Cardiac muscle cell (in vitro differentiated cells and primary cell): ENCODE measurements at regions not wholly inside any gene's neighbourhood (a gene's known extent, or its start where the extent isn't known, plus 50 kb on each side); places are given as distances from the start of the nearest gene placed in this dataset.

Experiments used
- DNase-seq, 2 donors: peaks; one replicate each; pipeline versions ENCODE4 v3.0.0 to v3.0.0-alpha.2; 2010 to 2017; ENCODE audit warnings: low read depth in 1 of 2, low spot score in 1 of 2
- H3K27ac ChIP-seq: fragments of 200-600 bp; sonication (generic); 2 replicates; pipeline ENCODE4 v1.5.1; 2016
- H3K27me3 ChIP-seq: fragments of 200-600 bp; sonication (generic); 2 replicates; pipeline ENCODE4 v1.6.0; 2016; ENCODE audit warnings: control low read depth
- H3K36me3 ChIP-seq: fragments of 200-600 bp; sonication (generic); 2 replicates; pipeline ENCODE4 v1.5.1; 2016; ENCODE audit warnings: control low read depth
- H3K4me1 ChIP-seq: fragments of 200-600 bp; sonication (generic); 2 replicates; pipeline ENCODE4 v1.8.1; 2017; ENCODE audit warnings: low read depth, mild to moderate bottlenecking, mixed run types
- H3K4me3 ChIP-seq: fragments of 200-600 bp; sonication (generic); 2 replicates; pipeline ENCODE4 v1.5.1; 2016; ENCODE audit warnings: mild to moderate bottlenecking
- H3K9me3 ChIP-seq: fragments of 200-600 bp; sonication (generic); 2 replicates; pipeline ENCODE4 v1.5.1; 2017; ENCODE audit warnings: low read depth, mild to moderate bottlenecking, control low read depth
- TF ChIP-seq, protein P1 (sequence below): IDR thresholded peaks from 2 replicates; pipeline ENCODE4 v1.5.1; 2012; ENCODE audit warnings: low read depth, mild to moderate bottlenecking, low read length

DNA sequence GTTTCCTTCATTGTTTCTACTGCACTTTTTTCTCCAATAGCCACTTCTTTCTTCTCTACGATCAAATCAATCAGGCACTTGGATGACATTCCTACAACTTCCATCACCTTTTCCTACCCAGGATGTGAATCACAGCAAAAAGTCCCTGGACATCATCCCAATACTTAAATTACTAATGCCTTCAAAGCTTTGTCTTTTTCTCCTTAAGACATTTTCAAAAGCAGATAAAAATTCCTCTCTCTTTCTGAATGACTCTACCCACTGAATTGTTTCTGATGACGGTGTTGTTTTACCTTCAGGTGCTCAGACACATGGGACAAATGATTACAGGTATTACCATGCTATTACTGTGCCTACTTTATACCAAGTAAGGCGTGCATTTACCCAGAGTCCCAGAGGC lies 500.9 kb downstream of the FBXO15 start:
- H3K36me3 ChIP-seq, result no peaks in the 10 kb centered on the region
- TF ChIP-seq, protein P1, sequence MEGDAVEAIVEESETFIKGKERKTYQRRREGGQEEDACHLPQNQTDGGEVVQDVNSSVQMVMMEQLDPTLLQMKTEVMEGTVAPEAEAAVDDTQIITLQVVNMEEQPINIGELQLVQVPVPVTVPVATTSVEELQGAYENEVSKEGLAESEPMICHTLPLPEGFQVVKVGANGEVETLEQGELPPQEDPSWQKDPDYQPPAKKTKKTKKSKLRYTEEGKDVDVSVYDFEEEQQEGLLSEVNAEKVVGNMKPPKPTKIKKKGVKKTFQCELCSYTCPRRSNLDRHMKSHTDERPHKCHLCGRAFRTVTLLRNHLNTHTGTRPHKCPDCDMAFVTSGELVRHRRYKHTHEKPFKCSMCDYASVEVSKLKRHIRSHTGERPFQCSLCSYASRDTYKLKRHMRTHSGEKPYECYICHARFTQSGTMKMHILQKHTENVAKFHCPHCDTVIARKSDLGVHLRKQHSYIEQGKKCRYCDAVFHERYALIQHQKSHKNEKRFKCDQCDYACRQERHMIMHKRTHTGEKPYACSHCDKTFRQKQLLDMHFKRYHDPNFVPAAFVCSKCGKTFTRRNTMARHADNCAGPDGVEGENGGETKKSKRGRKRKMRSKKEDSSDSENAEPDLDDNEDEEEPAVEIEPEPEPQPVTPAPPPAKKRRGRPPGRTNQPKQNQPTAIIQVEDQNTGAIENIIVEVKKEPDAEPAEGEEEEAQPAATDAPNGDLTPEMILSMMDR, result no peak
- no peak overlapping the region for H3K4me3 ChIP-seq
- H3K27me3 ChIP-seq, result no peaks in the 10 kb centered on the region
- no peak overlapping the region for H3K27ac ChIP-seq
- peaks cover 8% of the 10 kb centered on the region for H3K4me1 ChIP-seq
- no peaks in the 10 kb centered on the region for H3K9me3 ChIP-seq
- DNase-seq, result peak in 1 of 2 donors; percentile 26

DNA sequence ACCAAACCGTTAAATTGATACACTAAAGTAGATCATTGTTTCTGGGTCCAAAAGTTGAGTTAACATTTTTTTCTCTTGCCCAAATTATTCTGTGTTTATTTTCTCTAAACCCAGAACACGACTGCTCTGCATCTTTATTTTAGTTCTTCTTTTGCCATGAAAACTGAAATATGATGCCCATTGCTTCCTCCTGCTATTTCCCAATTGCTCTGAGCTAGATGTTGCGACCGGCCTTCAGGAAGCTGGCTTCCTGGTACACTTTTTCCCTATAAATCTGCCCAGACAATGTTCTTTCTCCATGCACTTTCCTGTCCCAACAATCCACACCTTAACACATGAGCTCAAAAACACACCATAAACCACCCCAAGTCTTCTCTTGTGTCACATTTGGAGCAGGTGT lies 501.4 kb downstream of the FBXO15 start:
- peak in 1 of 2 donors; percentile 14 for DNase-seq
- Histone ChIP-seq H3K9me3 (no peaks in the 10 kb centered on the region), H3K4me3 (no peak overlapping the region), H3K27me3 (no peaks in the 10 kb centered on the region), H3K36me3 (no peaks in the 10 kb centered on the region), H3K4me1 (peaks cover 8% of the 10 kb centered on the region), H3K27ac (no peak overlapping the region)
- TF ChIP-seq, protein P1, result no peak

DNA sequence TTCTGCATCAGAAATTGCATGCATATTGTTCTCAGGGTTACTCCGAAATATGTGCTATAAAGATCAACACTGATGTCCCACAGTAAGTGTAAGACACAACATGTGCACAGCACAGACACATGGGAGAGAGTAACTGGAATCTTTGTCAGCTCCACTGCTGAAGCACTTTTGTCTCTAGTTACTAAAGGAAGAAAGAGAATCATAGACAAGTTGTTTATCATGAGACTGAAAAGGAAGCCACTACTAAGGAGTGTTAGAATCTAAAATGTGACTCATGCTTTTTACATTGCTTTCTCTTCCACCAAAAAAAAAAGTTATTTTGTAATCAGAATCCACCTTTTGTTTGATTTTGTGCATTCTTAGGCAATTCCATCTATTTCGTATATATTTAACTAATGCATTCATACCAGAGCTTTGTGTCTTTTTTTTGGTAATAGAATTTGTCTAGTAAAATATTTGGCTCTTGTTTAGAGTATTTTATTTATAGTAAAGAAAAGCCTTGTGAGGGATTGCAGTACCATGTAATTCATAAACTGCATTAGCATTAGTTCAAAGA lies 502.4 kb downstream of the FBXO15 start:
- DNase-seq, result no peak
- Histone ChIP-seq H3K27ac (no peak overlapping the region), H3K27me3 (no peaks in the 10 kb centered on the region), H3K9me3 (no peaks in the 10 kb centered on the region), H3K4me1 (peaks cover 8% of the 10 kb centered on the region), H3K4me3 (no peak overlapping the region), H3K36me3 (no peaks in the 10 kb centered on the region)
- TF ChIP-seq, protein P1, result no peak

DNA sequence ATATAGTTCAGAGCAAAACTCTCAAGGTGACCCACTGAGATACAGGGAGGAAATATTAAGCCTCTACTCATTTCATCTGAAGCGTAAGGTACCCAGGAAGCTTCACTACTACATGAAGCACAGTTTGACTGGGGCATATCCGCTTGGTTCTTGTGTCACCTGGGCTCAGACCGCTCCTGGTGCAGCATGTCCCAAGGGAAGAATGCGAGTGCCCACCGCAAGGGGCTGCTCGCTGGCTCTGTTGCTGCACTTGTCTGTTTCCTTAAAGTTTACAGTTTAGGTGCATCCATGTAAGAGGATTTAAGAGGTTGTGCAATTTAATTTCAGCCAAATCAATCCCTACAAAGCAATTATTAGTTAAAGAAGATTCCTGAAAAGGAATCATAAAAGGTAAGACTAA lies 507.8 kb downstream of the FBXO15 start:
- H3K9me3 ChIP-seq, result no peaks in the 10 kb centered on the region
- H3K27me3 ChIP-seq, result no peaks in the 10 kb centered on the region
- DNase-seq, result no peak

DNA sequence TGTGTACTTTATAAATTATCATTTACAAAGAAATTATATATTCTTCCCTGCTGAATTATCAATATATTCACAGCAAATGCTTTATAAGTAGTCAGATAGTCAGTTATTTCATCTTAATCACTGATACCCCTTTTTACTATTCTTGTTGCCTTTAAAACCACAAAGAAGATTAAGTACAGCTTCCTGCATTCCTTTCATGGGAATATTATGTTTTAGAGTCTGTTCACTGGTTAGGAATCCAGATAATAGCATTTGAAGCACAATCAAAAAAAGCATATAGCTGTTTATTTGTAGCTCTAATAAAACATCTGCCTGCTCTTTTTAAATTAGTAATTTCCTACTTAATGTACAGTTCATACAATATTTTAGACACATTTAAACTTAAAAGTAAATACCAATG lies 508.9 kb downstream of the FBXO15 start:
- TF ChIP-seq, protein P1, result no peak
- peak in 1 of 2 donors; percentile 38 for DNase-seq
- Histone ChIP-seq H3K36me3 (no peaks in the 10 kb centered on the region), H3K4me1 (peaks cover 51% of the 10 kb centered on the region), H3K9me3 (no peaks in the 10 kb centered on the region), H3K27me3 (no peaks in the 10 kb centered on the region), H3K27ac (no peak overlapping the region), H3K4me3 (no peak overlapping the region)

More for the DNA sequence above, 507.8 kb downstream of the FBXO15 start:
- no peaks in the 10 kb centered on the region for H3K36me3 ChIP-seq
- H3K4me1 ChIP-seq, result peaks cover 41% of the 10 kb centered on the region
- H3K27ac ChIP-seq, result no peak overlapping the region
- no peak overlapping the region for H3K4me3 ChIP-seq
- TF ChIP-seq, protein P1, result no peak

DNA sequence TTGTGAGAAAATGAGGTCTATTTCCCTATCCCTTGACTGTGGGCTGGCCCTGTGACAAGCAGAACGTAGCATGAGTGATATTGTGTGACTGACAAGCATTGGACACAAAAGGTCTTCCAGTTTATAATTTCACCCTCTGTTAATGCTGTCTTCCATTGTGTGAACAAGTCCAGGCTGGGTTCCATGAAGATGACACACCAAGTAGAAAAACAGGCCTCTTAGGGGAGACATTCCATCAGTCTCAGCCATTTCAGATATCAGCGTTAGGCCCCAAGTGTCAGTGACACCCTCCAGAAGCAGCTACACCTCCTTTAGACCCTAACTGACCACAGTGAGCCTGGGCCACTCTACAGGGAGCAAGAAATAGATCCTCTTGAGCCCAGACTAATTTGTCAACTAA lies 511.3 kb downstream of the FBXO15 start:
- H3K36me3 ChIP-seq, result no peaks in the 10 kb centered on the region
- no peaks in the 10 kb centered on the region for H3K9me3 ChIP-seq
- H3K27ac ChIP-seq, result peak overlapping the region; percentile 95
- peaks cover 51% of the 10 kb centered on the region for H3K4me1 ChIP-seq
- no peaks in the 10 kb centered on the region for H3K27me3 ChIP-seq
- peak in 1 of 2 donors; percentile 85 for DNase-seq
- TF ChIP-seq, protein P1, result no peak
- H3K4me3 ChIP-seq, result no peak overlapping the region
